ENCODE measurements at regions not wholly inside any gene's neighbourhood (a gene's known extent, or its start where the extent isn't known, plus 50 kb on each side); places are given as distances from the start of the nearest gene placed in this dataset.
"Not testable (repeated sequence)": the region's sequence is repeated elsewhere in the genome, so short reads cannot be mapped to it uniquely, and the experiment has no call there.

GRCh38 chr6:19999319-20000191, 162.4 kb downstream of the ID4 start:
- DNase-seq (no peak), ATAC-seq (no peak)
- no peaks in the 10 kb centered on the region for H3K27me3 ChIP-seq (ENCODE audit: control insufficient read depth, insufficient read depth)
- no peak overlapping the region for H3K27ac ChIP-seq (ENCODE audit: low read length)
- H3K4me3 ChIP-seq (ENCODE audit: low read length), result no peak overlapping the region
- no peaks in the 10 kb centered on the region for H3K4me1 ChIP-seq (ENCODE audit: control insufficient read depth, insufficient read depth, low read length)
- WGBS, result 61% methylated on average over 7 of the region's 7 CpGs
- no peaks in the 10 kb centered on the region for H3K9me3 ChIP-seq (ENCODE audit: control insufficient read depth, low read length)
- intact Hi-C loops (cut with DNase I), result no loop called here

- no peak overlapping the region for H3K4me3 ChIP-seq (ENCODE audit: low read length)
- H3K9me3 ChIP-seq (ENCODE audit: control insufficient read depth, low read length), result no peaks in the 10 kb centered on the region
- no peaks in the 10 kb centered on the region for H3K4me1 ChIP-seq (ENCODE audit: control insufficient read depth, insufficient read depth, low read length)
- DNase-seq, result no peak
- ATAC-seq, result no peak
- no peak overlapping the region for H3K27ac ChIP-seq (ENCODE audit: low read length)
- intact Hi-C loops (cut with DNase I), result no loop called here
- H3K27me3 ChIP-seq (ENCODE audit: control insufficient read depth, insufficient read depth), result no peaks in the 10 kb centered on the region
- 80% methylated on average over 4 of the region's 4 CpGs for WGBS
Measured at GRCh38 chr6:20001286-20001685, 164.1 kb downstream of the ID4 start.

GRCh38 chr6:20006037-20006436, 168.9 kb downstream of the ID4 start:
- no peak overlapping the region for H3K4me3 ChIP-seq (ENCODE audit: low read length)
- H3K27ac ChIP-seq (ENCODE audit: low read length), result no peak overlapping the region
- H3K9me3 ChIP-seq (ENCODE audit: control insufficient read depth, low read length), result no peaks in the 10 kb centered on the region
- no peak for ATAC-seq
- H3K4me1 ChIP-seq (ENCODE audit: control insufficient read depth, insufficient read depth, low read length), result peaks cover 4% of the 10 kb centered on the region
- intact Hi-C loops (cut with DNase I), result no loop called here
- WGBS, result 92% methylated on average over 2 of the region's 2 CpGs
- DNase-seq, result no peak
- no peaks in the 10 kb centered on the region for H3K27me3 ChIP-seq (ENCODE audit: control insufficient read depth, insufficient read depth)

GRCh38 chr6:20008131-20008530, 171.0 kb downstream of the ID4 start:
- H3K27ac ChIP-seq (ENCODE audit: low read length), result no peak overlapping the region
- no peak overlapping the region for H3K4me3 ChIP-seq (ENCODE audit: low read length)
- H3K4me1 ChIP-seq (ENCODE audit: control insufficient read depth, insufficient read depth, low read length), result peaks cover 4% of the 10 kb centered on the region
- intact Hi-C loops (cut with DNase I), result no loop called here
- DNase-seq (no peak), ATAC-seq (peak in 1 of 2 donors; percentile 38)
- no peaks in the 10 kb centered on the region for H3K9me3 ChIP-seq (ENCODE audit: control insufficient read depth, low read length)
- WGBS, result 27% methylated on average over 1 of the region's 1 CpG
- H3K27me3 ChIP-seq (ENCODE audit: control insufficient read depth, insufficient read depth), result no peaks in the 10 kb centered on the region

GRCh38 chr6:20013066-20013861, 176.1 kb downstream of the ID4 start:
- Histone ChIP-seq H3K9me3 (ENCODE audit: control insufficient read depth, low read length) (no peaks in the 10 kb centered on the region), H3K4me3 (ENCODE audit: low read length) (no peak overlapping the region), H3K4me1 (ENCODE audit: control insufficient read depth, insufficient read depth, low read length) (peaks cover 4% of the 10 kb centered on the region), H3K27ac (ENCODE audit: low read length) (no peak overlapping the region), H3K27me3 (ENCODE audit: control insufficient read depth, insufficient read depth) (no peaks in the 10 kb centered on the region)
- WGBS, result 80% methylated on average over 13 of the region's 13 CpGs
- intact Hi-C loops (cut with DNase I), result no loop called here
- no peak for DNase-seq
- ATAC-seq, result no peak

GRCh38 chr6:20014508-20014907, 177.3 kb downstream of the ID4 start:
- intact Hi-C loops (cut with DNase I), result no loop called here
- ATAC-seq (no peak), DNase-seq (no peak)
- Histone ChIP-seq H3K27ac (ENCODE audit: low read length) (no peak overlapping the region), H3K9me3 (ENCODE audit: control insufficient read depth, low read length) (no peaks in the 10 kb centered on the region), H3K4me3 (ENCODE audit: low read length) (no peak overlapping the region), H3K4me1 (ENCODE audit: control insufficient read depth, insufficient read depth, low read length) (no peaks in the 10 kb centered on the region), H3K27me3 (ENCODE audit: control insufficient read depth, insufficient read depth) (no peaks in the 10 kb centered on the region)
- WGBS, result 80% methylated on average over 1 of the region's 1 CpG

GRCh38 chr6:20020526-20020925, 183.4 kb downstream of the ID4 start:
- Histone ChIP-seq H3K27ac (ENCODE audit: low read length) (no peak overlapping the region), H3K4me3 (ENCODE audit: low read length) (no peak overlapping the region), H3K9me3 (ENCODE audit: control insufficient read depth, low read length) (no peaks in the 10 kb centered on the region), H3K27me3 (ENCODE audit: control insufficient read depth, insufficient read depth) (no peaks in the 10 kb centered on the region), H3K4me1 (ENCODE audit: control insufficient read depth, insufficient read depth, low read length) (no peaks in the 10 kb centered on the region)
- intact Hi-C loops (cut with DNase I), result no loop called here
- WGBS, result 90% methylated on average over 1 of the region's 1 CpG
- no peak for DNase-seq
- no peak for ATAC-seq

- DNase-seq, result no peak
Measured at GRCh38 chr6:20021795-20022194, 184.6 kb downstream of the ID4 start.

GRCh38 chr6:20023549-20024315, 186.6 kb downstream of the ID4 start:
- H3K4me3 ChIP-seq (ENCODE audit: low read length); ATAC-seq; intact Hi-C loops (cut with DNase I); H3K27me3 ChIP-seq (ENCODE audit: control insufficient read depth, insufficient read depth); H3K27ac ChIP-seq (ENCODE audit: low read length); H3K4me1 ChIP-seq (ENCODE audit: control insufficient read depth, insufficient read depth, low read length); H3K9me3 ChIP-seq (ENCODE audit: control insufficient read depth, low read length); DNase-seq: not testable (repeated sequence)
- WGBS, result 80% methylated on average over 28 of the region's 28 CpGs

More at GRCh38 chr6:20021795-20022194, 184.6 kb downstream of the ID4 start:
- H3K4me1 ChIP-seq (ENCODE audit: control insufficient read depth, insufficient read depth, low read length), result no peaks in the 10 kb centered on the region
- no peak overlapping the region for H3K27ac ChIP-seq (ENCODE audit: low read length)
- H3K9me3 ChIP-seq (ENCODE audit: control insufficient read depth, low read length), result no peaks in the 10 kb centered on the region
- intact Hi-C loops (cut with DNase I), result no loop called here
- no peaks in the 10 kb centered on the region for H3K27me3 ChIP-seq (ENCODE audit: control insufficient read depth, insufficient read depth)
- H3K4me3 ChIP-seq (ENCODE audit: low read length), result no peak overlapping the region
- ATAC-seq, result no peak

- Histone ChIP-seq H3K27me3 (ENCODE audit: control insufficient read depth, insufficient read depth) (no peaks in the 10 kb centered on the region), H3K4me1 (ENCODE audit: control insufficient read depth, insufficient read depth, low read length) (no peaks in the 10 kb centered on the region), H3K4me3 (ENCODE audit: low read length) (no peak overlapping the region), H3K27ac (ENCODE audit: low read length) (no peak overlapping the region), H3K9me3 (ENCODE audit: control insufficient read depth, low read length) (no peaks in the 10 kb centered on the region)
- intact Hi-C loops (cut with DNase I), result no loop called here
- DNase-seq (no peak), ATAC-seq (no peak)
- WGBS, result 81% methylated on average over 6 of the region's 6 CpGs
Measured at GRCh38 chr6:20024316-20024673, 187.1 kb downstream of the ID4 start.

- H3K4me1 ChIP-seq (ENCODE audit: control insufficient read depth, insufficient read depth, low read length), result no peaks in the 10 kb centered on the region
- no peak for DNase-seq
- WGBS, result 81% methylated on average over 6 of the region's 6 CpGs
- intact Hi-C loops (cut with DNase I), result no loop called here
- H3K27ac ChIP-seq (ENCODE audit: low read length), result no peak overlapping the region
- H3K9me3 ChIP-seq (ENCODE audit: control insufficient read depth, low read length), result no peaks in the 10 kb centered on the region
- ATAC-seq, result no peak
- H3K4me3 ChIP-seq (ENCODE audit: low read length), result no peak overlapping the region
- H3K27me3 ChIP-seq (ENCODE audit: control insufficient read depth, insufficient read depth), result no peaks in the 10 kb centered on the region
Measured at GRCh38 chr6:20024978-20025377, 187.3 kb downstream of the MBOAT1 start.

All from right cardiac atrium (tissue), 5 donors.